Esophagus mucosa (tissue), 1 donor: ENCODE measurements at regions not wholly inside any gene's neighbourhood (a gene's known extent, or its start where the extent isn't known, plus 50 kb on each side); places are given as distances from the start of the nearest gene placed in this dataset.

Source experiments
- ATAC-seq: fragments of 200-7000 bp; cut with Tn5 transposase; one replicate; pipeline ENCODE4 v1.9.1; 2020
- donor health status: DM: yes; HTN: yes; CAD: no.

DNA sequence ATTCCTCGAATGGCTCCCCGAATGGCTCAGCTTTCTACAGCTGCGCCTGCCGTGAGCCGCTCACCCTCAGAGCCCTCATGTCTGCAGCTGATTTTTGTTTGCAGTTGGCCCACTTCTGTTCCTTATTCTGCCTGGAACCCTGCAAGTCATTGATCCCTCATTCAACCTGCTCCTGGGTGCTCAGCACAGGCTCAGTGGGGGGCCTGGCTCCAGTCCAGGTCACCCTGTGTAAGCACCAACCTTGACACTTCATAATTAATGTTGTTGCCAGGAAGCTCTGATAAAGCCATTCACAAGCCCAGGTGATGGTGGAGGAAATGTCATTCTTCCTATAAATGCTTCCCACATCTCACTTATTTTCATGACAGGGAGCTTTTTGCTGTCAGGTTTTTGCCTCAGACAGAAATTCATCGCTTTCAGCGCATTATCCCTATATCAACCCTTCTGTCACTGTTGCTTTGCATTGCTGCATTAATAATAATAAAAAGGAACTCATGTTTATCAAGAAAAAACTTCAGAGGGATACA, 85.7 kb downstream of the F11 start:
- ATAC-seq: no peak

DNA sequence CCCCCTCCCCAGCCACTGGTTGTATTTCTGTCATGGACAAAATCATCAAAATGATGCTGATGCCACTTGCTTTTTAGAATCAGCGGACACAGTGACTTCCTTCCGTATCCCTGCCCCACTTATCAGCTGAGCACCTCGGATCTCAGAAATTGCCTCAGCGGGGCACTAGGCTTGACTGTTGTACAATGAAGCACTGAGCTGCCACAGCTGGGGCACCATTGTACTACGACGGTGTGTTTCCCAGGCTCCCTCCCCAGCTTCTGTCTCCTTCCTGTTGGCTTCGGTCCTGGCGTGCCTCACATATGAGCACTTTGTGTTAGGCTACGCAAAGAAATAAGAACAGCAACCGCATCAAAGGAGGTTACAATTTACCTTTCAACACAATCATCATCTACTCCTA, 82.4 kb downstream of the F11 start:
- no peak for ATAC-seq

DNA sequence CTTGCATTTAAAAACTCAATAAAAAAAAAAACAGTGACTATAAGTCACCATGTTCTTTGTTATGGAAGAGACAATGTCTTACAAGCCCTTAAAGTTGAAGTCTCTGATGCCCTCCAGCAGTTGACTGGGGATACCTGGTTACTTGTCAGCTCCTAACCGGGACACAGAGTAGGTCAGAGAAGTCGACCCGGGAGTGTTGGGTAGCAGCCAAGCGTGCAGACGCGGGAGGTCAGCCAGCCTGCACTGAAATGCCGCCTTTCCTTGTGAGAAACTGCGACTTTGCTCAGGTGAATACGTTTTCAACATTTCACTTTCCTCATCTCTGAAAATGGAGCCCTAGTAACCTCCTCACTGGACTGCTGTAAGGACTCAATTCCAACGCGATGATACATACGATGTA, 81.8 kb downstream of the F11 start:
- ATAC-seq: no peak

DNA sequence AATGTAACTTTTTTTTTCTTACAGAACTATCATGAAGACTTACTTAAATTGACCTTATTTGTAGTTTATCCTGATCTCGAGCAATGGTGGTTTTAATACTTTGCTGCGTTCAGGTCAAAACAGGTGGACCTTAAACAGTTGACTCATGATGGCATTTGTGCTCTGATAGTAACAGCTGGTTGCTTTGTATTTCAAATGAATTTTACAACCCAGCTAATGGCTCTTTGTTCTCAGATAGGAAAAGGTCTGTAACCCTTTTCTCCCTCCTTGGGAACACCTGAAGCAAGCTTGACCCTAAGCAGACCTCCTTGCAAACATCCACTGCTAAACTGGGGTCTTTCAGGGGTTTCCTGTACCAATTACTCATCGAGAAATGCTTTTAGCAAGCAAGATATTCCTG, 79.2 kb downstream of the F11 start:
- no peak for ATAC-seq

DNA sequence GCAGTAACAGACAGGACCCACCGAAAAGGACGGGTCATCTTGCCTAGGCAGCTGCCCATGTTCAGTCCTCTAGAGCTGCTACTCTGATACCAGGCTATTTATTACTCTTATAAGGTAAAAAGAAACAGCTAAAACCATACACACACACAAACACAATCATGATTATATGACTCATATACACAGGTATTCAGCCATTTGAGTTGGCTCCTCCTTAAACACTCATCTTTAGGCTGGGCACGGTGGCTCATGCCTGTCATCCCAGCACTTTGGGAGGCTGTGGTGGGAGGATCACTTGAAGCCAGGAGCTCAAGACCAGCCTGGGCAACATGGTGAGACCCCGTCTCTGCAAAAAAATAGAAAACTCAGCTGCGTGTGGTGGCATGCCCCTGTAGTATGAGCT, 76.6 kb downstream of the F11 start:
- no peak for ATAC-seq

DNA sequence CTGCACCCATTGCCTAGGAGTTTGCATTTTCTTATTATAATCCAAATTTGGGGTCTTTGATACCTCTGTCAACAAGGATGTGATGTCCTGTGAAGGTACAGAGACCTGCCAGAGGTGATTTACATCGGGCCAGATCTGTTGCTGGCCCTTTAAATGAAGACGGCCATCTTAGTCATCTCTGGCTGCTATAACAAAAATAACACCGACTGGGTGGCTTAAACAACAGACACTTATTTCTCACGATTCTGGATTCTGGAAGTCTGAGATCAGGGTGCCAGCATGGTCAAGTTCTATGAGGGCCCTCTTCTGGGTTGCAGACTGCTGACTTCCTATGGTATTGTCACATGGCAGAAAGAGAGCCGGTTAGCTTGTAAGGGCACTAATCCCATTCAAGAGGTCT, 75.7 kb downstream of the F11 start:
- ATAC-seq: no peak
